ENCODE measurements at regions not wholly inside any gene's neighbourhood (a gene's known extent, or its start where the extent isn't known, plus 50 kb on each side); places are given as distances from the start of the nearest gene placed in this dataset.

DNA sequence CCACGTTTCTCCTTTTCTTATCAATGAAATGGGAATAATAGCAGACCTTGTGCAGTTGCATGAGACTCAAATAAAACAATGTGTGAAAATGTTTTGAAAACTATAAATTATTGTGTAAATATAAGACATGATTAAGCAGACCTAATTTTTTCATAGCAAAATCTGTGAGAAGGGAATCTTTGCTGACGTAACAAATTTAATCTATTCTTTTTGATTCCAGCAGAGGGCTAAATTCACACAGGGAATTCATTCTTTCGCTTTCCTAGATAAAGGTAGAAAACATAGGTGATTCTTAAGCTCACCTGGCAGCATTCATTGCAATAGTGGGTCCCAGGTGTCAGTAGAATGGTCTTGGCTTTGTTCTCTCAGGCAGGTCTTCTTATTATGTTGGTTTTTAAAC lies 450.0 kb upstream of the GCFC2 start:
- DNase-seq, result no peak
- no peaks in the 10 kb centered on the region for H3K27me3 ChIP-seq (ENCODE audit: insufficient read depth)
- no peak overlapping the region for H3K4me3 ChIP-seq (ENCODE audit: low read depth in 2 of 2, low read length in 1 of 2)
- H3K9ac ChIP-seq, result no peak overlapping the region
- H3K4me1 ChIP-seq (ENCODE audit: control insufficient read depth in 1 of 2, insufficient read depth in 2 of 2, low read depth in 1 of 2, low read length in 1 of 2), result no peaks in the 10 kb centered on the region
- H3K4me2 ChIP-seq, result no peak overlapping the region
- H3K27ac ChIP-seq (ENCODE audit: low read depth in 2 of 2, low read length in 1 of 2), result no peak overlapping the region; a peak in 1 of 4 replicates
- H3K9me3 ChIP-seq, result no peaks in the 10 kb centered on the region
- 36% methylated on average over 3 of the region's 3 CpGs for WGBS (ENCODE audit: low lambda C conversion rate)
- no peaks in the 10 kb centered on the region for H3K9me2 ChIP-seq
- no peaks in the 10 kb centered on the region for H4K20me1 ChIP-seq (ENCODE audit: insufficient read depth)
- TF ChIP-seq RFX5 (IDR thresholded peaks at IDR 0.05; ENCODE audit: low read length) (no peak), SIN3A (IDR thresholded peaks at IDR 0.05; ENCODE audit: borderline replicate concordance, low read depth, low read length) (no peak), TAF1 (IDR thresholded peaks at IDR 0.05; ENCODE audit: borderline replicate concordance, low read depth, low read length) (no peak), RCOR1 (IDR thresholded peaks at IDR 0.05; ENCODE audit: low read length) (no peak)
- TF ChIP-seq, protein P1, sequence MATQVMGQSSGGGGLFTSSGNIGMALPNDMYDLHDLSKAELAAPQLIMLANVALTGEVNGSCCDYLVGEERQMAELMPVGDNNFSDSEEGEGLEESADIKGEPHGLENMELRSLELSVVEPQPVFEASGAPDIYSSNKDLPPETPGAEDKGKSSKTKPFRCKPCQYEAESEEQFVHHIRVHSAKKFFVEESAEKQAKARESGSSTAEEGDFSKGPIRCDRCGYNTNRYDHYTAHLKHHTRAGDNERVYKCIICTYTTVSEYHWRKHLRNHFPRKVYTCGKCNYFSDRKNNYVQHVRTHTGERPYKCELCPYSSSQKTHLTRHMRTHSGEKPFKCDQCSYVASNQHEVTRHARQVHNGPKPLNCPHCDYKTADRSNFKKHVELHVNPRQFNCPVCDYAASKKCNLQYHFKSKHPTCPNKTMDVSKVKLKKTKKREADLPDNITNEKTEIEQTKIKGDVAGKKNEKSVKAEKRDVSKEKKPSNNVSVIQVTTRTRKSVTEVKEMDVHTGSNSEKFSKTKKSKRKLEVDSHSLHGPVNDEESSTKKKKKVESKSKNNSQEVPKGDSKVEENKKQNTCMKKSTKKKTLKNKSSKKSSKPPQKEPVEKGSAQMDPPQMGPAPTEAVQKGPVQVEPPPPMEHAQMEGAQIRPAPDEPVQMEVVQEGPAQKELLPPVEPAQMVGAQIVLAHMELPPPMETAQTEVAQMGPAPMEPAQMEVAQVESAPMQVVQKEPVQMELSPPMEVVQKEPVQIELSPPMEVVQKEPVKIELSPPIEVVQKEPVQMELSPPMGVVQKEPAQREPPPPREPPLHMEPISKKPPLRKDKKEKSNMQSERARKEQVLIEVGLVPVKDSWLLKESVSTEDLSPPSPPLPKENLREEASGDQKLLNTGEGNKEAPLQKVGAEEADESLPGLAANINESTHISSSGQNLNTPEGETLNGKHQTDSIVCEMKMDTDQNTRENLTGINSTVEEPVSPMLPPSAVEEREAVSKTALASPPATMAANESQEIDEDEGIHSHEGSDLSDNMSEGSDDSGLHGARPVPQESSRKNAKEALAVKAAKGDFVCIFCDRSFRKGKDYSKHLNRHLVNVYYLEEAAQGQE (IDR thresholded peaks at IDR 0.05; ENCODE audit: low read depth, low read length), result no peak
- TF ChIP-seq, protein P2, sequence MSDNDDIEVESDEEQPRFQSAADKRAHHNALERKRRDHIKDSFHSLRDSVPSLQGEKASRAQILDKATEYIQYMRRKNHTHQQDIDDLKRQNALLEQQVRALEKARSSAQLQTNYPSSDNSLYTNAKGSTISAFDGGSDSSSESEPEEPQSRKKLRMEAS (IDR thresholded peaks at IDR 0.05; ENCODE audit: low read depth), result no peak
- no peak overlapping the region for H2AFZ ChIP-seq (ENCODE audit: low read depth)
- CTCF ChIA-PET, result no interaction called here
- H3F3A ChIP-seq (replicated peaks; ENCODE audit: insufficient read depth), result no peaks in the 10 kb centered on the region
- H3K79me2 ChIP-seq (ENCODE audit: insufficient read depth), result no peaks in the 10 kb centered on the region
- H3K36me3 ChIP-seq (replicated peaks in 1 of 2; ENCODE audit: control insufficient read depth in 1 of 2, insufficient read depth in 2 of 2, low read length in 1 of 2), result no peaks in the 10 kb centered on the region
- POLR2A ChIA-PET, result no interaction called here

DNA sequence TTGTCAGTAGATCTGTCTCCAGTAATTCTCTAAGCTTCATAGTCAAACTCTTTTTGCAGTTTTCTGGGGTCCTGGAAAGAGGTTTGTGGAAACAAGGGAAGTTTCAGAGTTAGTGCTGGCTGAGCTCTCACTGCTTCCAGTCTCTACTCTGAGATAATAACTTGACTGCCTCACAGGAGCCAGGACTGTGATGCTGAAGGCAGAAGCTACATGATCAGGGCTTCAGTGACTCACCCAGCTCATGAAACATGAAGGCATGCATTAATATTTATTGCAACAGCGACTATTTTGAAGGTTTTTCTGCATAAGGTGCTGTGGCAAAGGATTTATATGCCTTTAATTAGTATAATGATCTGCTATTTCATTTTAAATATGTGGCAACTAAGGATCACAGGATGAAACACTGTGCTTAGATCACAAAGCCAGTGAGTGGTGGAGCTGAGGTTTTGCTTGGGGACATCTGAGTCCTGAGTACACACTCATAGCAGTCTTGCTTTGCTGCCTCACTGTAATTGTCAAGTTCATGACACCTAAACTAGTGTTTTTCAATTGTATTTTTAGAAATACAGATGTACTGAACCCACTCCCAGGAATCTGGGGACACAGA lies 448.4 kb upstream of the GCFC2 start:
- Histone ChIP-seq H3K9me3 (no peaks in the 10 kb centered on the region), H3K79me2 (ENCODE audit: insufficient read depth) (no peaks in the 10 kb centered on the region), H3K27ac (ENCODE audit: low read depth in 2 of 2, low read length in 1 of 2) (no peak overlapping the region), H4K20me1 (ENCODE audit: insufficient read depth) (no peaks in the 10 kb centered on the region), H3K4me2 (no peak overlapping the region), H3K9me2 (no peaks in the 10 kb centered on the region), H3K4me1 (ENCODE audit: control insufficient read depth in 1 of 2, insufficient read depth in 2 of 2, low read depth in 1 of 2, low read length in 1 of 2) (no peaks in the 10 kb centered on the region), H3K36me3 (replicated peaks in 1 of 2; ENCODE audit: control insufficient read depth in 1 of 2, insufficient read depth in 2 of 2, low read length in 1 of 2) (no peaks in the 10 kb centered on the region), H3K9ac (no peak overlapping the region), H2AFZ (ENCODE audit: low read depth) (no peak overlapping the region), H3K27me3 (ENCODE audit: insufficient read depth) (no peaks in the 10 kb centered on the region), H3F3A (replicated peaks; ENCODE audit: insufficient read depth) (no peaks in the 10 kb centered on the region), H3K4me3 (ENCODE audit: low read depth in 2 of 2, low read length in 1 of 2) (no peak overlapping the region)
- no peak for DNase-seq
- ChIA-PET POLR2A (no interaction called here), CTCF (interaction anchor here (1.2 kb wide), 1 partner anchor 14 kb away, joined by 3 read pairs; no protein-coding TSS in a partner anchor)
- WGBS (ENCODE audit: low lambda C conversion rate), result 14% methylated on average over 1 of the region's 1 CpG
- TF ChIP-seq POLR2AphosphoS5 (IDR thresholded peaks at IDR 0.05; ENCODE audit: low read depth, low read length) (no peak), FOXJ3 (CRISPR knock-in tag; IDR thresholded peaks at IDR 0.05) (no peak), FOXM1 (IDR thresholded peaks at IDR 0.05; ENCODE audit: low read depth) (no peak), NRF1 (IDR thresholded peaks at IDR 0.05; ENCODE audit: low read depth, low read length) (no peak), CHD2 (IDR thresholded peaks at IDR 0.05; ENCODE audit: low read length, partially characterized antibody) (no peak), RXRA (IDR thresholded peaks at IDR 0.05; ENCODE audit: borderline replicate concordance, low read depth) (no peak), JUND (IDR thresholded peaks at IDR 0.05) (no peak), GATA2 (CRISPR knock-in tag; IDR thresholded peaks at IDR 0.05) (no peak), TCF12 (IDR thresholded peaks at IDR 0.05) (no peak), YY1 (IDR thresholded peaks at IDR 0.05; ENCODE audit: low read depth) (no peak), ELF1 (IDR thresholded peaks at IDR 0.05) (no peak), RFX5 (IDR thresholded peaks at IDR 0.05; ENCODE audit: low read length) (no peak), SIN3A (IDR thresholded peaks at IDR 0.05; ENCODE audit: borderline replicate concordance, low read depth, low read length) (no peak), NFIC (IDR thresholded peaks at IDR 0.05; ENCODE audit: borderline replicate concordance) (no peak)
- TF ChIP-seq, protein P1 (IDR thresholded peaks at IDR 0.05; ENCODE audit: low read depth, low read length), result no peak
- TF ChIP-seq, protein P2 (IDR thresholded peaks at IDR 0.05; ENCODE audit: low read depth), result no peak
- TF ChIP-seq, protein P3, sequence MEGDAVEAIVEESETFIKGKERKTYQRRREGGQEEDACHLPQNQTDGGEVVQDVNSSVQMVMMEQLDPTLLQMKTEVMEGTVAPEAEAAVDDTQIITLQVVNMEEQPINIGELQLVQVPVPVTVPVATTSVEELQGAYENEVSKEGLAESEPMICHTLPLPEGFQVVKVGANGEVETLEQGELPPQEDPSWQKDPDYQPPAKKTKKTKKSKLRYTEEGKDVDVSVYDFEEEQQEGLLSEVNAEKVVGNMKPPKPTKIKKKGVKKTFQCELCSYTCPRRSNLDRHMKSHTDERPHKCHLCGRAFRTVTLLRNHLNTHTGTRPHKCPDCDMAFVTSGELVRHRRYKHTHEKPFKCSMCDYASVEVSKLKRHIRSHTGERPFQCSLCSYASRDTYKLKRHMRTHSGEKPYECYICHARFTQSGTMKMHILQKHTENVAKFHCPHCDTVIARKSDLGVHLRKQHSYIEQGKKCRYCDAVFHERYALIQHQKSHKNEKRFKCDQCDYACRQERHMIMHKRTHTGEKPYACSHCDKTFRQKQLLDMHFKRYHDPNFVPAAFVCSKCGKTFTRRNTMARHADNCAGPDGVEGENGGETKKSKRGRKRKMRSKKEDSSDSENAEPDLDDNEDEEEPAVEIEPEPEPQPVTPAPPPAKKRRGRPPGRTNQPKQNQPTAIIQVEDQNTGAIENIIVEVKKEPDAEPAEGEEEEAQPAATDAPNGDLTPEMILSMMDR (IDR thresholded peaks at IDR 0.05), result no peak
